ENCODE measurements at regions not wholly inside any gene's neighbourhood (a gene's known extent, or its start where the extent isn't known, plus 50 kb on each side); places are given as distances from the start of the nearest gene placed in this dataset.

DNA sequence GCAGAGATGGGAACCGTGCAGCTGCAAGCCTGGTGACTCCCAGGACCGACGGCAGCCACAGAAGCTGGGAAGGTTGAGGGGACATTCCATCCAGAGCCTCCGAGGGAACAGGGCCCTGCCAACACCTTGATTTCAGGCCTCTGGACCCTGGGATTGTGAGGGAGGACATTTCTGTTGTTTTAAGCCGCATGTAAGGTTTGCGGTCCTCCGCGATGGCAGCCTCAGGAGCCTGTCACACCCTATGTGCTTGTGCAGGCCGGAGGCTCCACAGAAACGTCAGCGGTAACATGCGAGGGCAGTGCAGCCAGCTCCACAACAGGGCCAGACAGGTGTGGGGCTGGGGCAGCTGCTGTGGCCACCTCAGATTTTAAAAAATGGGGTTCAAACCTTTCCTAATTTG lies 144.7 kb upstream of the SHH start (continued):
- no peak for TF ChIP-seq ZNF302 (CRISPR knock-in tag; IDR thresholded peaks at IDR 0.05)

DNA sequence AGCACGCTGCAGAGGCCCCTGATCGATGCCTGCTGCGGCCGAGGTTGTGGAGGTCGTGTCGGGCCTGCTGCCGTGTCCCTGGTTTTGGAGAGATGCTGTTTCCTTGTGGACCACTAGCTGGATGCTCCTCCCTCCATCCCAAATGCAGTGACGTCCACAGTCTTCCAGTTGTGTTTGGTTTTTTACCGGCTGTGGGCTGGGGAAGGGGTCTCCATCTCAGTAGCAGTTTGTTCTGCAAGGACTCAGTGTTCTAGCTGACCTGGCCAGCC lies 143.0 kb upstream of the SHH start:
- FAIRE-seq (no peak), DNase-seq (ENCODE audit: low read depth in 1 of 2, low spot score in 1 of 2) (no peak), ATAC-seq (no peak)
- CTCF ChIA-PET: no interaction called here
- Histone ChIP-seq H3K4me2 (no peak overlapping the region), H3K9me3 (no peaks in the 10 kb centered on the region), H3K4me3 (no peak overlapping the region), H3K4me1 (peaks cover 22% of the 10 kb centered on the region), H3K27ac (peak overlapping the region in 1 of 2 experiments; percentile 89; a peak in 4 of 6 replicates)
- 95% methylated on average over 9 of the region's 9 CpGs for WGBS (ENCODE audit: missing lambda C conversion rate)
- POLR2A ChIA-PET: no interaction called here
- TF ChIP-seq CHD4 (IDR thresholded peaks at IDR 0.05; ENCODE audit: borderline replicate concordance): no peak
- TF ChIP-seq RARB (CRISPR knock-in tag; IDR thresholded peaks at IDR 0.05): no peak
- no peak for TF ChIP-seq MYC (IDR thresholded peaks at IDR 0.05; ENCODE audit: borderline replicate concordance, low read length)
- TF ChIP-seq HOXA7 (CRISPR knock-in tag; IDR thresholded peaks at IDR 0.05): no peak
- no peak for TF ChIP-seq JUN (IDR thresholded peaks at IDR 0.05)
- TF ChIP-seq NR3C1 (IDR thresholded peaks at IDR 0.05): no peak
- TF ChIP-seq ZNF302 (CRISPR knock-in tag; IDR thresholded peaks at IDR 0.05): no peak
- no peak for TF ChIP-seq POLR2AphosphoS2 (conservative IDR thresholded peaks at IDR 0.05; ENCODE audit: low read length)
- no peak for TF ChIP-seq SMC3 (IDR thresholded peaks at IDR 0.05)
- no peak for TF ChIP-seq CHD2 (IDR thresholded peaks at IDR 0.05; ENCODE audit: low read length, partially characterized antibody)

DNA sequence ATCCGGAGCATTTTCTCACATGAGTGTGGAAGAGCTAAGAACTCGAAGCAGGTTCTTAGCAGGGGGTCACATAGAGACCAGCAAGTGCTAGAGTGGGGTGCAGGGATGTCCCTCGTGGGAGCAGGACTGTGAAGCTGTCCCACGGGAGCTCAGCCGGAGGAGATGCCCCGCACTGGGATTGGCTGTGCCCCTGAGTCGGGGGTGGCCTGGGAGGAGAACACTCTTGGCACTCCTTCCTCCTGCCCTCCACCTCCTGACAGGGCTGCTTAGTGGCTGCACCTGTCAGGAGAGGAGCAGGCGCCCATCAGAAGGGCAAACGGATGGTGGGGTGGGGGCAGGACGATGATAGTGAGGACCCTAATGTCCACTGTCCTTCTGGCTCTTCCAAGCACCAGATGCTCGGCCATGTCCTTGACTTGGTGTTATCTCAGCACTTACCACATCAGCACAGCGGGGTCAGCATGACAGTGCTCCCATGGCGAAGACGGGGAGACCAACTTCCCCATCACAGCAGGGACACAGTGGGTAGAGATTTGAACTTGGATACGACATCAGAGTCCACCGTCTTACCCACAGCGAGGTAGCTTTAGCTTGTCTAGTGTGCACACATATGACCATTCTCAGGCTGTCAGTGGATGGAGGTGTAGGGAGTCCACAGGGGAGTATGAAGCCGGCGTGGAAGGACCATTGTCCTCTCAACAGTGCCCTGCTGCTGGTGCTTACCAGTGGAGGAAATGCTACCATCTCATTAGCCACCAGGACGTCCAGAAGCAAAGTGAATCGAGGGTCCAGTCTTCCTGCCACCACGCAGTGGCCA lies 142.5 kb upstream of the SHH start:
- ATAC-seq: no peak
- Histone ChIP-seq H3K4me3 (no peak overlapping the region), H3K4me1 (peaks cover 23% of the 10 kb centered on the region), H3K9me3 (no peaks in the 10 kb centered on the region), H3K4me2 (no peak overlapping the region), H3K27ac (peak overlapping the region; percentile 89 to 96; a peak in 4 of 6 replicates)
- FAIRE-seq: no peak
- WGBS (ENCODE audit: missing lambda C conversion rate): 85% methylated on average over 21 of the region's 22 CpGs
- POLR2A ChIA-PET: no interaction called here
- CTCF ChIA-PET: interaction anchor here (0.9 to 2.2 kb wide), 3 partner anchors 8 to 202 kb away, joined by 3 to 5 read pairs (median 3); no protein-coding TSS in a partner anchor
- DNase-seq (ENCODE audit: low read depth in 1 of 2, low spot score in 1 of 2): no peak
- TF ChIP-seq, protein P1, sequence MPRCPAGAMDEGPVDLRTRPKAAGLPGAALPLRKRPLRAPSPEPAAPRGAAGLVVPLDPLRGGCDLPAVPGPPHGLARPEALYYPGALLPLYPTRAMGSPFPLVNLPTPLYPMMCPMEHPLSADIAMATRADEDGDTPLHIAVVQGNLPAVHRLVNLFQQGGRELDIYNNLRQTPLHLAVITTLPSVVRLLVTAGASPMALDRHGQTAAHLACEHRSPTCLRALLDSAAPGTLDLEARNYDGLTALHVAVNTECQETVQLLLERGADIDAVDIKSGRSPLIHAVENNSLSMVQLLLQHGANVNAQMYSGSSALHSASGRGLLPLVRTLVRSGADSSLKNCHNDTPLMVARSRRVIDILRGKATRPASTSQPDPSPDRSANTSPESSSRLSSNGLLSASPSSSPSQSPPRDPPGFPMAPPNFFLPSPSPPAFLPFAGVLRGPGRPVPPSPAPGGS (IDR thresholded peaks at IDR 0.05): no peak
- no peak for TF ChIP-seq HDAC2 (IDR thresholded peaks at IDR 0.05)
- TF ChIP-seq ZC3H11A (IDR thresholded peaks at IDR 0.05): no peak
- TF ChIP-seq HOXB13 (CRISPR knock-in tag; IDR thresholded peaks at IDR 0.05; ENCODE audit: low read depth): no peak
- TF ChIP-seq KDM5A (IDR thresholded peaks at IDR 0.05): no peak
- TF ChIP-seq RCOR1 (IDR thresholded peaks at IDR 0.05; ENCODE audit: low read depth, low read length): no peak
- no peak for TF ChIP-seq ZSCAN20 (CRISPR knock-in tag; IDR thresholded peaks at IDR 0.05)
- no peak for TF ChIP-seq MYC (IDR thresholded peaks at IDR 0.05; ENCODE audit: borderline replicate concordance, low read length)
- TF ChIP-seq RFX5 (IDR thresholded peaks at IDR 0.05): no peak
- TF ChIP-seq RAD21 (conservative IDR thresholded peaks at IDR 0.05 in 1 of 2, IDR thresholded peaks at IDR 0.05 in 1 of 2): no peak

DNA sequence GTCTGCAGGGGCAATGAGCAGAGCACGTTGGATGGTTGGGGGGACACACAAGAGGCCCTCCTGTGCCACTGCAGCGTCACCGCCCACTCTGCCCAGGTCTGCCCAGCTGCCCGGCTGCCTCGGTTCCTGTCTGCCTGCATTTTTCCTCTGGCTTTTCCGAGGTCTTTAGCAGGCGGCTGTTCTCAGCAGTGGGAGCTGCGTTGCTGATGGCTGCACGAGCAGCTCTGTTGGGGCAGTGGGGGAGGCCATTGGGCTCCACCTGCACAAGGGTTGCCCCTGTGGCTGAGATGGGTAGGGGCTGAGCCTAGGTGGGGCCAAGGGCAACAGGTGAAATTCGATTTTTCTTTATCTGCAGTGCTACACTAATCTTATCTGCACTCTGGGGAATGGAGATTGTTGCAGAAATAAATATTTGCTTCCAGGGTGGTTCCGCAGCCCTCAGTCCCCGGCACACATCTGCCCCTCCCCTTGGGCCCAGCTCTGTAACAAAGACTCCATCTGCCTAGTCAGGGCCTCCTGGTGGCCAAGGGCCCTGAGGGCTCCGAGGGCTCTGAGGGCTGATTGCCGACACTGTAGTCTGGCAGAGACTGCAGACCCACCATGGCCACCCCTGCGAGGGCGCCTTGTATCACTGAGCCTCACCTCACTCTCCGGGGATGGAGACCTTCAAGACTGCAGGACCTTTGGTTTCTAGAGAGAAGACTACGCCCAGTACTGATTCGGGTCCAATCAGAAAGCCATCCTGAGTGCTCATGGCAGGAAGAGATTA lies 141.7 kb upstream of the SHH start:
- WGBS (ENCODE audit: missing lambda C conversion rate): 89% methylated on average over 17 of the region's 19 CpGs
- CTCF ChIA-PET: interaction anchor here (0.9 to 2.2 kb wide), 3 partner anchors 8 to 203 kb away, joined by 3 to 5 read pairs (median 3); no protein-coding TSS in a partner anchor
- Histone ChIP-seq H3K4me1 (peaks cover 26% of the 10 kb centered on the region), H3K4me3 (no peak overlapping the region), H3K27ac (peak overlapping the region; percentile 89 to 96; a peak in 4 of 6 replicates), H3K4me2 (no peak overlapping the region), H3K9me3 (no peaks in the 10 kb centered on the region)
- ATAC-seq: no peak
- no peak for FAIRE-seq
- DNase-seq (ENCODE audit: low read depth in 1 of 2, low spot score in 1 of 2): no peak
- POLR2A ChIA-PET: no interaction called here
- TF ChIP-seq JUN (IDR thresholded peaks at IDR 0.05): no peak
- TF ChIP-seq, protein P2, sequence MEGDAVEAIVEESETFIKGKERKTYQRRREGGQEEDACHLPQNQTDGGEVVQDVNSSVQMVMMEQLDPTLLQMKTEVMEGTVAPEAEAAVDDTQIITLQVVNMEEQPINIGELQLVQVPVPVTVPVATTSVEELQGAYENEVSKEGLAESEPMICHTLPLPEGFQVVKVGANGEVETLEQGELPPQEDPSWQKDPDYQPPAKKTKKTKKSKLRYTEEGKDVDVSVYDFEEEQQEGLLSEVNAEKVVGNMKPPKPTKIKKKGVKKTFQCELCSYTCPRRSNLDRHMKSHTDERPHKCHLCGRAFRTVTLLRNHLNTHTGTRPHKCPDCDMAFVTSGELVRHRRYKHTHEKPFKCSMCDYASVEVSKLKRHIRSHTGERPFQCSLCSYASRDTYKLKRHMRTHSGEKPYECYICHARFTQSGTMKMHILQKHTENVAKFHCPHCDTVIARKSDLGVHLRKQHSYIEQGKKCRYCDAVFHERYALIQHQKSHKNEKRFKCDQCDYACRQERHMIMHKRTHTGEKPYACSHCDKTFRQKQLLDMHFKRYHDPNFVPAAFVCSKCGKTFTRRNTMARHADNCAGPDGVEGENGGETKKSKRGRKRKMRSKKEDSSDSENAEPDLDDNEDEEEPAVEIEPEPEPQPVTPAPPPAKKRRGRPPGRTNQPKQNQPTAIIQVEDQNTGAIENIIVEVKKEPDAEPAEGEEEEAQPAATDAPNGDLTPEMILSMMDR (IDR thresholded peaks at IDR 0.05): no peak
- TF ChIP-seq SMC3 (IDR thresholded peaks at IDR 0.05): no peak
- TF ChIP-seq CHD4 (IDR thresholded peaks at IDR 0.05; ENCODE audit: borderline replicate concordance): no peak
- TF ChIP-seq MAFK (IDR thresholded peaks at IDR 0.05; ENCODE audit: partially characterized antibody): no peak
- TF ChIP-seq, protein P3, sequence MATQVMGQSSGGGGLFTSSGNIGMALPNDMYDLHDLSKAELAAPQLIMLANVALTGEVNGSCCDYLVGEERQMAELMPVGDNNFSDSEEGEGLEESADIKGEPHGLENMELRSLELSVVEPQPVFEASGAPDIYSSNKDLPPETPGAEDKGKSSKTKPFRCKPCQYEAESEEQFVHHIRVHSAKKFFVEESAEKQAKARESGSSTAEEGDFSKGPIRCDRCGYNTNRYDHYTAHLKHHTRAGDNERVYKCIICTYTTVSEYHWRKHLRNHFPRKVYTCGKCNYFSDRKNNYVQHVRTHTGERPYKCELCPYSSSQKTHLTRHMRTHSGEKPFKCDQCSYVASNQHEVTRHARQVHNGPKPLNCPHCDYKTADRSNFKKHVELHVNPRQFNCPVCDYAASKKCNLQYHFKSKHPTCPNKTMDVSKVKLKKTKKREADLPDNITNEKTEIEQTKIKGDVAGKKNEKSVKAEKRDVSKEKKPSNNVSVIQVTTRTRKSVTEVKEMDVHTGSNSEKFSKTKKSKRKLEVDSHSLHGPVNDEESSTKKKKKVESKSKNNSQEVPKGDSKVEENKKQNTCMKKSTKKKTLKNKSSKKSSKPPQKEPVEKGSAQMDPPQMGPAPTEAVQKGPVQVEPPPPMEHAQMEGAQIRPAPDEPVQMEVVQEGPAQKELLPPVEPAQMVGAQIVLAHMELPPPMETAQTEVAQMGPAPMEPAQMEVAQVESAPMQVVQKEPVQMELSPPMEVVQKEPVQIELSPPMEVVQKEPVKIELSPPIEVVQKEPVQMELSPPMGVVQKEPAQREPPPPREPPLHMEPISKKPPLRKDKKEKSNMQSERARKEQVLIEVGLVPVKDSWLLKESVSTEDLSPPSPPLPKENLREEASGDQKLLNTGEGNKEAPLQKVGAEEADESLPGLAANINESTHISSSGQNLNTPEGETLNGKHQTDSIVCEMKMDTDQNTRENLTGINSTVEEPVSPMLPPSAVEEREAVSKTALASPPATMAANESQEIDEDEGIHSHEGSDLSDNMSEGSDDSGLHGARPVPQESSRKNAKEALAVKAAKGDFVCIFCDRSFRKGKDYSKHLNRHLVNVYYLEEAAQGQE (IDR thresholded peaks at IDR 0.05): no peak
- no peak for TF ChIP-seq RCOR1 (IDR thresholded peaks at IDR 0.05; ENCODE audit: low read depth, low read length)
- no peak for TF ChIP-seq CBX2 (IDR thresholded peaks at IDR 0.05; ENCODE audit: borderline replicate concordance, low read depth)
- TF ChIP-seq TP53 (CRISPR knock-in tag; IDR thresholded peaks at IDR 0.05): no peak
